HG03342 (cell line): ENCODE measurements at regions not wholly inside any gene's neighbourhood (a gene's known extent, or its start where the extent isn't known, plus 50 kb on each side); places are given as distances from the start of the nearest gene placed in this dataset.

Source experiments
- ATAC-seq: cut with Tn5 transposase; IDR thresholded peaks from one replicate; pipeline ENCODE4 v1.9.1; 2021; ENCODE audit warnings: mild to moderate bottlenecking, moderate library complexity; ENCODE audit not compliant: unreplicated experiment

GRCh38 chr7:89908736-89909135, 245.5 kb upstream of the STEAP1 start:
- ATAC-seq, result no peak

DNA sequence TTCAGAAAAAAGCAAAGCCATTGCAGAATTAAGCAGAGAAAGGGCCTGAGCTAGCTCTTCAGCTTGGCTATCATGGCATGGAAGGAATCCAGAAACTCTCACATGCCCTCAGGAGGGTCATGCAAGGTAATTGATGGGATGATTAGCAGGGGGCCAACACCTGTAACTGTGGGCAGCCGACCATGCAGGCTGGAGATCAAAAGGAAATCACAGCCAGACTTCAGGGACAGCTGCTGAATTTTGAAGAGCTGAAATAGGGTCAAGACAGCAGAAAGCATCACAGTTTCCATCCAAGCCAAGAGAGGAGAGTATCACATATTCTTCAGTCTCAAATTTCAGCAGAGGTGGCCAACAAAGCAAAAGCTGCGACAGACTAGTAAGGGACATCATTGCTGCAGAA, 239.6 kb upstream of the STEAP1 start:
- no peak for ATAC-seq

- no peak for ATAC-seq
These were observed 228.1 kb upstream of the STEAP1 start for GRCh38 chr7:89926194-89926593.

DNA sequence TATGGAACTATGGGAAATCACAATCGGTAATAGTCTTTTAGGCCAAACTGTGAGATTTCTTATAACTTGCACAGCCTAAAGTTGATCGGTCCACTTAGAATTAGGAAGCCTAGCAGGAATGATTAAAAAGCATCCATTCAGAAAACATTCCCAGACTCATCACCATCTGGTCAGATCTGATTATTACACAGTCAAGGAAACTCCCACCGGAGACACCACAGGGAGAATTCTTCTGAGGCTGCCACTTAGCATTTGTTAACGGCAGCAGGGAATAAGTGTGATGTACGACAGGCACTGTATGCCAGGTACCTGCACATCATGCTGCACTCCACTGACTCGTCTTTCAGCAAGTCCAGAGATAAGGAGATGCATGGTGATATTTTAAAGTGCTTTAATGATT, 227.6 kb upstream of the STEAP1 start:
- no peak for ATAC-seq

- ATAC-seq, result no peak
These were observed 226.5 kb upstream of the STEAP1 start for GRCh38 chr7:89927762-89928161.

DNA sequence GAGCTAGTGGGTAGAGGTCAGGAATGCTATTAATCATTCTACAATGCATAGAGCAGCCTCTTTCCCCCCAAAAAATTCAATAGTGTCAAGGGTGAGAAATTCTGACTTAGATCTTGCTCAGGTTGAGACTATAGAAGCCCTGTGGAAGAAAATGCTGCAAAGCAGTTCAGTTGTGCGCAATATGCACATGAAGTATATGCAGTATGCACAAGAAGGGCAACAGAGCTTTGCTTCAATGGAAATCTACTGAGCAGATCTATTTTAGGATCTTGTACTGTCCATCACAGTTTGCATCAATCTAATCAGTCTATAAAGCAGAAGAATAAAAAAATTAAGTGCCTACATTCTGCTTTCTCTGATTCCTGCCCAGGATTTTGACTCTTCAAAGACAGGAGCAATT, 225.8 kb upstream of the STEAP1 start:
- no peak for ATAC-seq

GRCh38 chr7:89934101-89934500, 220.2 kb upstream of the STEAP1 start:
- ATAC-seq, result no peak

GRCh38 chr7:89943525-89944050, 210.7 kb upstream of the STEAP1 start:
- no peak for ATAC-seq

GRCh38 chr7:89958525-89959068, 195.7 kb upstream of the STEAP1 start:
- ATAC-seq, result no peak

DNA sequence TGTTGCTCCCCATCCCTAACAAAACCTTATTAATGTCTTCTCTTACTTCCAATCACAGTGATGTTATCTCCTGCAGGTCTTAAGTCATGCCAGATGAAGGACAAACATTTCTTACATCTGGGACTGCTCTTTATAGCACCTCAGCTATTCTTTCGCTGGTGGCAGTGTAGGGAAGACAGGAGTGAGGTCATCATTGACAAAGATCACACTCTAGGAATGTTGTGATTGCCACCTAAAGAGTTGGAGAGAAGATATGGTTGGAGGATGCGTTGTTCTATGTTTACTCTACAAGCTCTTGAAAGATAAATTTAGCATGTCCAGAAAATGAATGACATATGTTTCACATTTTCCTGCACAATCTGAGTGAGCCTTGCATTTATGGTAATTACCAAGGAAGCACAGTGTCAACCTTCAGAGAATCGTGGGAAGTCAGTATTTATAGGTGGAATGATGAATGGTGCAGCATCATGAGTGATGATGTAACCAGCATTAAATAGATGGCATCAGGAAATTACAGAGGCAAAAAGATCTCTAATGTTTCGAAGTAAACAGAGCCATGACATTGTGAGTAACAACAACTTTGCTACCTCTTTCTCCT, 188.1 kb upstream of the STEAP1 start:
- ATAC-seq, result no peak

GRCh38 chr7:89975577-89975976, 178.7 kb upstream of the STEAP1 start:
- no peak for ATAC-seq

- no peak for ATAC-seq
These were observed 166.6 kb upstream of the STEAP1 start for GRCh38 chr7:89987665-89988064.

DNA sequence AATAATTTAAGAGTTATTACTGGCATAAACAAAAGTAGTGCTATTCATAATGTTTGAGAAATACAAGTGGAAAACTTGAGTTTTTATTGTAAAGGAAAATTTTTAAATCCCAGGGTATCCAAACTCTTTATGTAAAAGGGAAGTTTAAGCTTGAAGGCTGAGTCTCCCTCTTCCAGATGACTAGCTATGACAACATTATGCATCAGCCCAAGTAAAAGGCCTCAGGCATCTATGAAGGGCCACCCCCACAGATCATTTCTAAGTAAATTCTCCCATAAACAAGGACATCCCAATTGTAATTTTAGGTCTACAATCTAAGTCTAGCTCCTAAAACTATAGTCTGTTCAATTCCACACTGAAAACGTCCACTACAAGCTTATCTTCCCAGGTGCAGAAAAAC, 166.2 kb upstream of the STEAP1 start:
- no peak for ATAC-seq

DNA sequence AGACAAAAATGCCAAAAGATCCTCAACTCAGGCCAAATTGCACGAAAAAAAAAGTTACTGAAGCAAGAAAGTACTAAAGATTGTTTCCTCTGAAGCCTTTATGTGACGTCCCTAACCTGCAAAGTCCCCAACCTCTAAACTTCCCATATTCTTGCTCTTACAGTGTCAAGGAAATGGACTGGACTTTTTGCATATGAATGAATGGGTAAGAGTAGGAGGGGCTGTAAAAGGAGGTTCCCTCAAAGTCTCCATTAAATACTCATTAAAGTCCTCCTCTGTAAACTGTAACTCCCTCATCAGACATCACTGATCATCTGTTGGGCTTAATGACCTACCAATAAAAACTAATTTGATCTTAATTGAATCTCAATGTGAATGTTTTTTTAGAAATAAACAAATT, 164.8 kb upstream of the STEAP1 start:
- ATAC-seq, result no peak

DNA sequence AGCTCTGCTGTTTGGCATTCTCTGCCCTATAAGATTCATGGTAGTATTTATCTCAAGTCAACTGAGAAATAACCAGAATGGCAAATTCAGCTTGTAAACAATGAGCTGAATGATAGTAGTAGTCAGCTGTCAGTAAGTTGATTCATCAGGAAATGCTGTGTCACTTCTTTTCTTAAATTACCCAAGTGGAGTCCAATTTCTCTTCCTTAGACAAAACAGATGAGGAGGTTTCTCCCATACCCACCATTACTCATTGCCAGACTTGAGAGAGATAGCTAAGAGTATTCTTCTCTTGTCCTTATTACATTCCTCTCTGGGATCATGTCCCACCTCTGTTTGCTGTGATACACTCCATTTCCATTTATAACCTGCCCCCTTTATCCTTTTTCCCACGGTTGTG, 159.8 kb upstream of the STEAP1 start:
- no peak for ATAC-seq

DNA sequence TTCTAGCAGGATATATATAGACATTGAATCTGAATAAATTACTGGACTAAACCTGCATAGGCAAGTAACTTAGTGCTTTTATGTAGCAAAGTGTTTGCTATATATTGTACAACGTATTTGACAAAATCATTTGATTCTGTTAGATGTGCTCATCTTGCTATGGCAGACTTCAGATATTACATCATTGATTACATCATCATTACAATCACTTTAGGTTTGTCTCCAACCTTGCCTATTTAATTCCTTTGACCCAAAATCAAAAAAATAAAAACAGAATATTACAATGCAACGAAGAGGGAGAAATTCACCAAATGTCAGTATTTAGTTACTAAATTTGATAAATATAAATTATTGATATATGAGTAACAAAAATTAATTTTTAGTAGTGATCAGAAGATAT, 155.7 kb upstream of the STEAP1 start:
- ATAC-seq, result no peak

DNA sequence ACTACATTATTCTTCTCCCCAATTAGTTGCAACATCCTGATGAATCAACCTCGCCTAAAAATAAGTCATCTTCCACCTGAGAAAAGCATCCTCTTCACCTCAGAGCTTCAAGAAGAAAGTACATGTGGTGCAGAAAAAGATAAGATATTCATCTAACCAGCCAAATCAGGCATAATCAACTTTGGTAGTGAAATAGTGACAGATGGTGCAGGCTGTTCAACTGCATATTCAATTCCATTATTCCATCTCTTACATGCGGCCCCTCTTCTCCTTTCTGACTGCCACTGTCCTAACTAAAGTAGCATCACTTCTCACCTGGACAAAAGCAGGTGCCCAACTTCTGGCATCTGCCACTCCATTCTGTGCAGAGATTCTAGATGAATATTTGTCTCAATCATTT, 148.4 kb upstream of the STEAP1 start:
- no peak for ATAC-seq

- ATAC-seq, result no peak
These were observed 147.1 kb upstream of the STEAP1 start for GRCh38 chr7:90007001-90007654.

DNA sequence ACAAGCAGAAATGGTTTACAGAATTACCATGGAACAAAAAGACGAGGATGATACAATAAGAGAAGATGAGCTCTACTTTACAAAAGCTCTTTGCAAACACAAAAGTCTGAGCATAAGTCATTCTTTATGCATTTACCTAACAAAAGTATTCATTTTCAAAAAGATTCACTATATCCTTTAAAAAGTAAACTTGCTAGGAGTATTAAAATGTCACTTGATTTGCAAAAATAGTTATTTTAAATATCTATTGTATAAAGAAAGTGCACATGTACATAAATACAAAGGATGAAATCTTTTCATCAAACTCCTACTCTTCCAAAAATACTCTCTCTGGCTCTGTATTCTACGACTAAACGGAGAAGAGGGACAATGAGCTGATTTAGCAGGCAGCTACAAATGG, 146.4 kb upstream of the STEAP1 start:
- ATAC-seq, result no peak

DNA sequence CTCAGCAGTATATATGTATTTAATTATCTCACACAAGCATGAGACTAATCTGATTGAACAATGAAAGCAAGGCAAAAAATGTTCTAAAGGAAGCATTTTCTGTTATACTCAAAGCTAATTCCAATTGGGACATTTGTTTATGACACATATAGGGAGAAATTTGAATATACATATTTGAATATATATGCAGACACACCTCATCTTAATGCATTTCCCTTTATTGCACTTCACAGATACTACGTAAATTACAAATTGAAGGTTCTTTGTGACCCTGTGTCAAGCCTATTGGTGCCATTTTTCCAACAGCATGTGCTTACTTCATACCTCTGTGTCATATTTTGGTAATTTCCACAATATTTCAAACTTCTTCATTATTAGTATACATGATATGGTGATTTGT, 132.1 kb upstream of the STEAP1 start:
- no peak for ATAC-seq

DNA sequence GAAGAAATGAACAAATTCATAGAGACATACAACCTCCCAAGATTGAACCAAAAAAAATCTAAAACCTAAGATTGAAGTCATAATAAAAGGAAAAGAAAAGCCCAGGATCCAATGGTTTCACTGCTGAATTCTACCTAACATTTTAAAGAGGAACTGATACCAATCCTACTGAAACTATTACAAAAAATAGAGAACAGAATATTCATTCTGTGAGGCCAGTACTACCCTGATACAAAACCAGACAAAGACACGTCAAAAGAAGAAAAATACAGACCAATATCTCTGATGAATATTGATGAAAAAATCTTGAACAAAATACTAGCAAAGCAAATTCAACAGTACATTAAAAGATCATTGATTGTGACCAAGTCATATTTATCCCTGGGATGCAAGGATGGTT, 128.5 kb upstream of the STEAP1 start:
- peak; percentile 91 for ATAC-seq

DNA sequence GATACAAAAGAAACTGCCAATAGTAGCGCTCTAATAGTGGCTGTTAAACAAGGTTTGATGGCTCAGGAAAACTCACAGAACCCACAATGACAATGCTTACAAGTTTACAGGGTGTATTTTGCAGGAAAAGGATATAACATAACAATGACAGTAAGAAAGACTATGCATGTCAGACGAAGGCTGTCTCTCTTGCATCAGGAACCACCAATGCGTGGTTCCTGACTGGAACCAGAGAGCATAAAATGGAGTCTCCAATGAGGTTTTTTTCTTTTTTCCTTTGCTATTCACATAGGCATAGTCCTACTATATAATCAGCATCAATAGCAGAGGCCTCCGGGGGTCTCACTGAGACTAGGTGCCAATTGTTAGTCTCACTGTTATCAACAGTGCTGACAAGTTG, 120.4 kb upstream of the STEAP1 start:
- ATAC-seq, result no peak

DNA sequence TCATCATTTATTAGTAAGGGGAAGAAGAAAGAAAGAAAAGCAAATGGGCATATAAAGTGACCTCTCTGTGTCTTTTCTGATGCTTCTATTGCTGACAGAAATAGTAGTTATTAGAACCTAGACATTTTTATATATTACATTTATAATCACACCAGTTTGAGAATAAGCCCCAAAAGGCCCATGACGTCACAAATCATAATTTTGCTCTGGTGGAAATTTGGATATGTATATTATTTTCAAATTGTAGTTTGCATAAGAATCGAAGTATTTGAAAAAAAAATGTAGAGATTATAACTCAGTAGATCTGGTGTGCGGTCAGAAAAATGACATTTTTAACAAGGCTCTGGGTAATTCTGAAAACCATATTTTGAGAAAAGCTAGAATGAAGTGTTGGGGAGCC, 101.2 kb upstream of the STEAP1 start:
- ATAC-seq, result no peak
